Mucosa of gallbladder (tissue), 1 donor: ENCODE measurements at regions not wholly inside any gene's neighbourhood (a gene's known extent, or its start where the extent isn't known, plus 50 kb on each side); places are given as distances from the start of the nearest gene placed in this dataset.
A peak's percentile ranks its signal among the peaks of the same experiment; 100 is the strongest.
"Not testable (repeated sequence)": the region's sequence is repeated elsewhere in the genome, so short reads cannot be mapped to it uniquely, and the experiment has no call there.

Source experiments
- DNase-seq: peaks from one replicate; pipeline ENCODE4 v3.0.0-alpha.2; 2020; ENCODE audit warnings: low spot score
- donor health status: DM: no; HTN: no; CAD: no.

DNA sequence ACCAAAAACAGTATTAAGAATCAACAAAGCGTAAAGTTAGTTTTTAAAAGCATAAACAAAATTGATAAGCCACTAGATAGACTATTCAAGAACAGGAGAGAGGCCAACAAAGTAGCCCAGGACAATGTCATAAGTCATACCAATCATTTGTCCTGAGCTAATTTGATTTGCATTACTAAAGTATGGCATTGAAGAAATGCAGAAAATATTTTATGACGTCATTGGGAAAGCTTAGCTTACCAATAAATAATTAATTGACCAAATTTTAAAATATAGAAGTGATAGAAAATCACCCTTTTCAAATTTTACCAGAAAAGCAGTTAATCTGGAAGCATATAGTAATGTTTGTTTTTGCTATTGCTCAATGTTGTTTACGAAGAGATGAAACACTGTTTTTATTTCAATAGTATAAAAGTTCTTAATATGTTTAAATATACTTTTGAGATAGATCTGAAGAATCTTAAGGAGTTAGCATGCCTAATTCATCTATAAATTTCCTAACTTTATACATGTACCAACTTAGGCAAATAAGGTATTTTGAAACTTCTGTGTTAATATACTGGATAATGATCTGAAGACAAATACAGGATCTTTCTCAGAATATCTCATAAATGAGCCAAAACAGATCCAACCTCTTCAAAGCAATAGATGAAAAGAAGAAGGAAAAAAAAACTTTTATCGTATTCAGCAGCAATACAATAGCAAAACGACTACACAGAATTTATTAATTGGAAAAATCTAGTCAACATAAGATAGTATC, 1118.5 kb downstream of the SLC16A7 start:
- no peak for DNase-seq

DNA sequence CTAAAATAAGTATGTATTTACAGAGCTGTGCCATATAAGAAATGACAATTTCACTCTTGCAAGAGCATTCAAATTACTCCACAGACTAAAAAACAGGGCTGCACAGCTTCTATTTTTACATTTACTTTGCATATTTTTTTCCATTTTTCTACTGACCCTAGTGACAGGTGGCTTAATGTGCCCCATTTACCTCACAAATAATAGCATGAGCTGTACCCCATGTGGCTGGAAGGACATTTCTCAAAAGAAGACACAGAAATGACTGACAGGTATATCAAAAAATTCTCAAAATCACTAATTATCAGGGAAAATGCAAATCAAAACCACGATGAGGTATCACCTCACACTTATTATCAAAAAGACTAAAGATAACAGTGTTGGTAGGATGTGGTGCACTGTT, 1128.6 kb downstream of the SLC16A7 start:
- DNase-seq, result no peak

DNA sequence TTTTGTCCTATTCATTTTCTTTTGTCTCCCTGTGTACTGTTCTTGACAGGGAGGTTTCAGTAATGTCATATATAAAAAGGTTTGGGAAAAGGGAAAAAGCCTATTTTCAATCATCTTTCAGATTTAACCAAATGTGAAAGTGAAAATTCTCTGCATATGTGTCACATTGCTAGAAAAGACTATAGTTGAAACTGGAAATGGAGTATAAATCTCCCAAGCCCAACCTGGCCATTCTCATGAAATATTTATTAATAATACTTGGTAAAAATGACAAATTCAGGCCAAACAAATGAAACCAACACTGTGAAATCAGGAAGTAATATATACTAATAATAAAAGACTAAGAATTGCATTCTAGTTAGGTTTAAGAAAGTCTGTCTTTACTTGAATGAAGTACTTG, 1129.2 kb downstream of the SLC16A7 start:
- no peak for DNase-seq

DNA sequence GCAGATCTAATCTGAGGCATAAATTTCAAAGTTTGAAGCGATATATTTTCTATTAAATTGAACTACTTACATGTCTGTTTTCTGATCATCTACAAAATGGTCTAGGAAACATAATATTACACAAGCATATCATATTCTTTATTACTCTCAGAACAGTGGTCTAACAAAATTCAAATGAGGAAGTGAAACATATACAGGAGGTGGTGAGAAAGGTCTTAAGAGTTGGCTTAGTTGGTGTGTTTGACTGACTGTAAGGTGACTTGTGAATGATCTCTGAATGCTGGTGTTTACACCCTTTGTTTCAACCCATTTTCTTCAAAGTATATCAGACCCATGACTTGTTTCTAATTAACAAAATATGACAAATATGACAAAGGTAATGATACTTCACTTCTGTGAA, 1156.8 kb downstream of the SLC16A7 start:
- no peak for DNase-seq

DNA sequence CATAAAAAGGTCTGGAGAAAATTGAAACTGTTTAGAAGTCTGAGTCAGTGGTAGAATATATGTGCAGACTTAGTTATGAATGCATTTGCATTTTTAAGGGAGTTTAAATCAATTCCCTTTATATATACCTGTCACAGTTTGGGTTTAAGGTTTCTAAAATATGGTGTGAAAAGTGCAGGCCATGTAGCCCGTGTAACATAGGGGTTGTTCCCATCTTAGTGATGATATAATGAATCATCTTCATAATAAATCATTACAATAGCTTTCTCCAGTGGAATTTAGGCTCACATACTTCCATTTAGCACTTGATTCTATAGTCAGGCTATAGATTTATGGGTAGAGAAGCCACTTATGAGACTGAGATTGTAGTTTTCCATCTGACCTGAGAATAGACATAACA, 1162.4 kb downstream of the SLC16A7 start:
- no peak for DNase-seq

DNA sequence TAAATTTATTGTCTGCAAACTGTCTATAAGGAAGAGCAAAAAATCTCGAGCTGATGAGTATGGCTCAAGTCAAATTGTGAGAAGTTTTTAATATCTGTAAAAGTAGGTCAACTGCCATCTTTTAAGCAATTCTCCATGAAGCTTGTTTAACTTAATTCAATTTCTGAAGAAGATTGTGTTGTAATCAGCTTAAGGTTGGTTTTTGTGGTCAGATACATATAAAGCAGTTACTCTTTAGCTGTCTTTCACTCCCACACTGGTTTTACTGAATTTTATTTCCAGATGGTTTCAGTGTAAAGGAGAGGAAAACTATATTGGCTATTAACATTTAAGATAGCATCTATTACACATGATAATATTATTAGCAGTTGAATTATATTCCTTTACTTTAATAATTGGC, 1165.1 kb downstream of the SLC16A7 start:
- no peak for DNase-seq

DNA sequence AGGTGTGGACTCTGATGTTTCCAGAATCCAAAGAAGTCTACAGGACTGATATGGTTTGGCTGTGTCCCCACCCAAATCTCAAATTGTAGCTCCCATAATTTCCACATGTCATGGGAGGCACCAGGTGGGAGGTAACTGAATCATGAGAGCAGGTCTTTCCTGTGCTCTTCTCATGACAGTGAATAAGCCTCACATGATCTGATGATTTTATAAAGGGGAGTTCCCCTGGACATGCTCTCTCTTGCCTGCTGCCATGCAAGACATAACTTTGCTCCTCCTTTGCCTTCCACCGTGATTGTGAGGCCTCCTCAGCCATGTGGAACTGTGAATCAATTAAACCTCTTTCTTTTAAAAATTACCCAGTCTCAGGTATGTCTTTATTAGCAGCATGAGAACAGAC, 1205.3 kb downstream of the SLC16A7 start:
- not testable (repeated sequence) for DNase-seq

DNA sequence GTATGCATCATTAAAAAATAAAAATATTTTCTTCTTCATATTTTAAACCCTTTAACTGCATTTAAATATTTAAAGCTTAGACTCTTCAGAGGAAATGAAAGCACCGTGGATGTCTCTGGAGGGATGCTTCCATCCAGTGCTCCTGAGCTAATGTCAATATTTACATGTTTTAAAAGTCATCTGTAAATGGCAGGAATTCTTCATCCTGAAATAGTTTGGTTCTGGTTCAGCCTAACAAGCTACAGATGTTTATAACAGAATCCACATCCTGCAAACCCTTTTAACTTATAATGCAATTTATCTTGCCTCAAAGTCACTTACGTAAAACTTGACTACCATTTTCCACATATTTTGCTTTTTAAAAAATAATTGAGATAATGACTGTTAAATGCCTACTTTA, 1207.3 kb downstream of the SLC16A7 start:
- DNase-seq, result no peak

DNA sequence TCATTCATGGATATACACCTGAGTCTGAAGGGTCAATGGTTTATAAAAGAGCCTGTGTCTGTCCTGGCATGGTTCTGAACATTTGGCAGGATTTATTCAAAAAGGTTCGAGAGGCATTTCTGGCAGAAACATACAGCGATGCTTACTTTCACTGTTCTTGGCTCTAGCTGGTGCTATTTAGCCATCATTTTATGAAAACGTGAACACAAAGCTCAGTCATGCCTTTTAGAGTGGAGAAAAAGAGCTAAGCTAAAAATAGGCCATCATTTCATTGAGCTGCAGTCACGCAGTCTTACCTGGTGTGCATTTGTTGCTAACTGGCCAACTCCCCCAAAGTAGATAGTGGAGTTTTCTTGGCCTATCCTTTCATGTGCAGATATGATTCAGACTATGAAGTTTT, 1209.5 kb downstream of the SLC16A7 start:
- no peak for DNase-seq

DNA sequence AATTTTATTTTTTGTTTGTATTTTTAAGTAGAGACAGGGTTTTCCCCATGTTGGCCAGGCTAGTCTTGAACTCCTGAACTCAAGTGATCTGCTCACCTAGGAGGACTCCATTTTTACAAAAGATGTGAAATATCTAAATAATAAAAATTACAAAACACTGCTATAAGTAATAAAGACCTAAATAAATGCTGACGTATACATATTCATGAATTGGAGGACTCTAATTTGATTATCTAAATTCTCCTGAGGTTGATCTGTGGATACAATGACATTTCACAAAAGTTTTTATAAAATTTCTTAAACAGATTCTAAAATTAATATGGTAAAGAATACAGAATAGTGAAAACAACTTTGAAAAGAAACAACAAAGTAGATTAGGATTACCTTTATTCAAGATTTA, 1224.0 kb downstream of the SLC16A7 start:
- DNase-seq, result no peak

DNA sequence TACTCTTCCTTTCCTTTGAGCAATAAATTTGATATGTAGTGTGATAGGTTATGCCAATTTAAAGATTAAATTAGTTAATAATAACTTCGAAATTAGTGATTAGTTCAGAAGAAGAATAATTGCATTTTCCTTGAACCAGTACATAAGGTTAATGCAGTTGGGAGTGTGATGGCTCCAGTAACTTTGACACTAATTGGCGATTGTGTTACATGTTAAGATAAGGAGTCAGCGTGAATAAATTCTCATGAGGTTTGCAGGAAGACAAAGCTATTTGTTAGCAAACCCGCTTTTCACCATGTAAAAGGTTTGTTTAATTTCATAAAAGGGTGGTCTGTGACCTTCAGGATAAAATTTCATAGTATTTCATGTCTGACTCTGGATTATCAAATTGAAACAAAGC, 1226.8 kb downstream of the SLC16A7 start:
- DNase-seq, result no peak

DNA sequence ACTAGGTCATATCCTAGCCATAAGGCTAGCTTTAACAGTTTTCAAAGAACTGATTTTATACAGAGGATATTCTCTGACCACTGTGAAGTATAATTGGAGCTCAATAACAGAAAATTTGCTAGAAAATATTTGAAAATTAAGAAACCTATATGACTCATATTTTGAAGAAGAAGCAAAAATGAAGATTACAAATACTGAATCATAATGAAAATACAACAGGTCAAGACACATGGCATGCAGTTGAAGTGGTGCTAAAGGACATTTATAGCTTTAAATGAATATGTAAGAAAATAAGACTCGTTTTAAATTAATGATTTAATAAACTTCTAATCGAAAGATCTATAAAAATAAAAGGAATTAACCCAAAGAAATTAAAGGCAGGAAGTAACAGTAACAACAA, 1234.6 kb downstream of the SLC16A7 start:
- DNase-seq, result no peak

DNA sequence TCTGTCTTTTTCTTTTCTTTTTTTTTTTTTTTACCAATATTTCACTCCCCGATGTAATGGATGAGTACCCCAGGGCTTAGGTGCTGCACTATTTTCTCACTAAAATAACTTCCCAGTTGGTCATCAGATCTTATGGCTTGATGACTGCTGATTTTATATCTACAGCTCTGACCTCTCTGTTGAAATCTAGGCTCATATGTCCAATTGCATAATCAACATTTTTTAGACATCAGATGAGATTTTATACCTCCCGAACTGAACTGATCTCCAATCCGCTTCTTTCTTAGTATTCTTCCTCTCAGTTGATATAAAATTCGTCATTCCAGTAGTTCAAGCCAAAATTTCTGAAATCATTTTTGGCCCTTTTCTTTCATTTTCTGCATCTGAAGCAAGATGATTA, 1236.5 kb downstream of the SLC16A7 start:
- DNase-seq, result no peak

DNA sequence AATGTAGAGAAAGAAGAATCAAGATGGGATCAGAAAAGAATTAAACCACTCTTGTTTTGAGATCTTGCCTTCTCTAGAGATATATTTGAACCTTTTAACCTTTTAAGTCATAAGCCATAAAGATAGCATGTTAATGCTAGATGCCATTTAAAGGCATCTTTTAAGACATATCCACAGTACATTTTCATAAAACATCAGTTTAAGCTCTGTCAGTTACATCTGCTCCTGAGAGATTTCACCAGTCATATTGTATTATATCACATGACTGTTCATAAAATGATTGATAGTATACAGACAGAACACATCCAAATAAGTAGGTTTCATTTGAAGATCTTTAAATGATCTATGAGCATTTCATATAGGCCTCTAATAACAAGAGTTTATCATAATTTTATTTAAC, 1238.5 kb downstream of the SLC16A7 start:
- no peak for DNase-seq

DNA sequence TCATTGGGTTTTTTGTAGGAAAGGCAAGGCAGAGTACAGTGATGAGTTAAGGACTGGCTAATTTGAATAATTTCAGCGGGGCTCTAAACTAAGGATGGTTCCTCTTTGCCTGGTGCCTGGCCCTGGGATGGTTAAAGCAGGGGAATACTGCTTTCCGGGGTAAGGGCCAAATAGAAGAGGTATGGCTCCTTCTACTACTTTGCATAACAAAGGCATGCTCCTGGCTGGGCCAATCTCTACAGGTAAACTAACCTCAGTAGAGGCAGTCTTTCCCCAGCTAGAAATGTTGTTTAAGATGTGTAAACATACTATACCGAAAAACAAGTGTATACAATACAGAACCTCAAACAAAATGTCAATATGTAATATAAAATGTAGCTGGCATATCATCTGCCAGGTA, 1239.0 kb downstream of the SLC16A7 start:
- DNase-seq, result no peak

DNA sequence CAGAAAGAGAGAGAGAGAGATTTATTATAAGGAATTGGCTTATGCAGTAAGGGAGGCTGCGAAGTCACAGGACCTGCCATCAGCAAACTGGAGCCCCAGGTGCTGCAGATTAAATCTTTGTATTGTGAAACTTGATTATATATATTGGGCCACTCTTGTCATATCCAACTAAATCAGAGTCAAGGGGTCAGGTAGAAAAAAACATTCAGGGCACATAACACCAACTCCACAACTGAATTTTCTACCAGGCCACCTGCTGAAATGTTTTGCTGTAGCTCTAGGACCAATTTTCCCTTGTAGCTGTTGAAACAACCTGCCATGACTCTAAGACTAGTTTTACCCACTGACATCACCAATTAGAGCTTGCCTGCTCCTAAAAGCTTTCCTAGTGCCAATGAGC, 1240.8 kb downstream of the SLC16A7 start:
- DNase-seq, result no peak

DNA sequence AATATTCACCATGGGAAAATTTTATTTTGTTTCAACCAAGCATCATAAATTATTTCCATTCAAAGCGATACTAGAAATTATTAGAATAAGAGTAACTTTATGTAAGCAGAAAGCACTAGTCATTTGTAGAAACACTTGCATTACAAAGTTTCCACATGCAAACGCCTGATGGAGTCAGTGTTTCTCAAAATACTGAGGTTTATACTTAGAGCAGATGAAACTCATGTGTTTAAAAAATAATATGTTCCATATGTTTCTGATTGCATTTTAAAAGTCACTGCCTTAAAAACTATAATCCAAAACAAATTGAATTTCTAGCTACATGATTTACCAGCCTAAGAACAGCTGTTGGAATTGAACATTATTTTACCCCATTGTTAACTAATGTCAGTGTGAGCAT, 1246.4 kb downstream of the SLC16A7 start:
- no peak for DNase-seq

DNA sequence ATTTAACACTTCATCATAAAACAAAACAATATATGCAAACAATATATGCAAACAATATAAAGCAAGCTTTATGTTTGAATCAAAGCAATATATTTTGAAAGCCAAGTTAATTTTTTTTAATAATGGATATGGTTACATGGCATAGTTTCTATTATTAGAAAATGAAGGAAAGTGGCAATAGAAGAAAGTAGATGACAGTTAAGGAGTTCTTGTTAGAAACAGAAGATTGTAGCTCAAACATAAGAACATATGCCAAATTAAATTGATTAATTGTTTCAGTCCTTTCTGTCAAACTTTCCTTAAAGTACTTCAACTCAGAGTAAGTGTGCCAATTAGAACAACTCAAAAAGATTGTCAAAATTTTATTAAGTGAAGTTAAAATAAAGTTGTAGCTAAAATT, 1248.3 kb downstream of the SLC16A7 start:
- DNase-seq, result no peak

DNA sequence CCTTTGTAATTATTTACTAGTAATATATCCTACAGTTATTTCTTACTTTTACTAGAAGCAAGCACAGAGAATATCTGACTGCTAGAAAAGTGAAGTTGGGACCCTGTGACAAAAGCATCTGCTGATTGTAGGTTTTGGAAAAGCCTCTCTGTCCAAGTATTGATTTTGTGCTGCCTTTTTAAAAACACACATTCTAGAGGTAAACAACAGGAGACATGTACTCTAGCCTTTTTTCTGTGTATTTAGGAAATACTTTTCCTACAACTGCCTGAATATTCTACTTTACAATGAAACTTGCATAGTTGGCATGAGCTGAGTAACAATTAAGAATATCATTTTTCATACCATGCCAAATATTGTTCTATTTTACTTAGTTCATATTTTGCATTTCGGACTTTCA, 1249.0 kb downstream of the SLC16A7 start:
- DNase-seq, result no peak

DNA sequence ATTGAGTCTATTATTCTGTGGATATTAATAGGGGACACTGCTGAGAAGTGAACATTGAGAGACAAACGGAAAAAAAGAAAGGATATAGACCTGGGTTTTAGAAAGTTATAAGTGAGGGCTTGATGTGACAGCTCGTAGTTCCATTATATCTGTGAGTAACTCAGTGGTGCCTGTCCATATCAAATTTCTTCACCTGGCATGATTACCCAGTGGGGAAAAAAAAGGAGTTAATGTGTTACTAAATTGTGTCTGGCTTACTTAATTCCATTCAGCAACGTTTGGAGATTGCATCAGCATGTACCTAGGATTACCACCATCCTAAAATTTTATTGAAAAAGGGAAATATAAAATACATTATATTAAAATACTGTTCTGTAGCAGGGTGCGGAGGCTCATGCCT, 1249.9 kb downstream of the SLC16A7 start:
- DNase-seq, result no peak

DNA sequence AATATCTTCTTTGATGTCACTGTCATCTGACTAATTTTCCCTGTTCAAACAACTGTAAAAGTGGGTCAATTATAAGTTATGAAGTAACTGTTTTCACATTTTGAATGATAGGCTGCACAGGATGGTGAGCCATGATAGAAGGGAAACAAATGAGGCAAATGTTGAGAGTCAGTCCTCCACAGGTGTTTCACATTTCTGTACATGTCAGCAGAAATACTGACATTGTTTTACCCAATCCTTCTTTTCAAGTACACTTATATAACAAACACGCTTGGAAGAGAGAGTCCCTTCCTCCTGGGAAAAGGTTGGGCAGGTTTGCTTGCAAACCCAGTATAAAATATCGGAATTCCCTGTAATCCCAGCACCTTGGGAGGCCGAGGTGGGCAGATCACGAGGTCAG, 1251.5 kb downstream of the SLC16A7 start:
- DNase-seq, result no peak

DNA sequence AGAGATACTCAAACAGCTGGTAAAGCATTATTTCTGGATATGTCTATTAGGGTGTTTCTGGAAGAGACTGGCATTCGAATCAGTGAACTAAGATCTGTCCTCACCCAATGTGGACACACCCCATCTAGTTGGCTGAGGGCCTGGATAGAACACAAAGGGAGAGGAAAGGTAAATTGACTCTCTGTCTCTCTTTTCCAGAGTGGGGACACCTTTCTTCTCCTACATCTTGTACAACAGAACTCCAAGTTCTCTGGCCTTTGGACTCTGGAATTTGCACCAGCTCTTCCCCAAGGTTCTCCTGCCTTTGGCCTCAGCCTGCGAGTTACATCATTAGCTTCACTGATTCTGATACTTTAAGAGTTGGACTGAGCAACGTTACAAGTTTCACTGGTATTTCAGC, 1253.9 kb downstream of the SLC16A7 start:
- DNase-seq, result peak; percentile 16

DNA sequence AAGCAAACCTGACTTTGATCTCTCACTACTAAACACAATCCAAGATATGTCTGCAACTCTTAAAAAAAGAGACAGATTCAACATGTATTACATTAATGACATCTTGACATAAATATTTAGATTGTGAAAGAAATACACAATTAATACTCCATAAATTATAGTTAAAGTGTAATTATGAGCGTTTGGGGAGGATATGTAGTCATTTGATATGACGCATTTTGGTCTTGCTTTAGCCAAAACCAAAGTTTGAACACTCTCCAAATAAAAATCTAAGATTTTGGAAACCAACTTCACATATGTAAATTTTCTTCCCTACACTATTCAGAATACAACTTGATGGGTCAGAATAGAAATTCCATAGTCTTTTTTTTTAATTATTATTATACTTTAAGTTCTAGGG, 1257.6 kb downstream of the SLC16A7 start:
- DNase-seq, result no peak

DNA sequence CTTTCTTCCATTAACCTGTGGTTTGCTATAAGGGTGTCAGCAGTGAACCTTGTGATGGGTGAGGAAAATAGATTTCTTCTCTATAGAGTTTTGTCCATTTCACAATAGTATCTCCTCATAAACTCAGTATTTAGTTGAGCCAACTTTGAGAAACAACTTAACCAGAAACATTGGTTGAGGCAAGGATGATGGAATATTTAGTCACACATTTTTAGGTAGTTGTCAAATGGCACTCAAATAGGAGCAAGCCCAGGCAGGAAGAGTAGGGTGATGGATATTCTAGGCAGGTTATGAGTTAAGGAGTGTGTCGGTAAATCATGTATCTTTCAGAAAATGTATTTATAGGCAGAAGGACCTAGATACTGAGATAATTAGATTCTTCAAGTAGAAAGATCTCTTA, 1267.6 kb downstream of the SLC16A7 start:
- no peak for DNase-seq
